Umbilical cord (tissue), 1 donor: ENCODE measurements at regions not wholly inside any gene's neighbourhood (a gene's known extent, or its start where the extent isn't known, plus 50 kb on each side); places are given as distances from the start of the nearest gene placed in this dataset.
A peak's percentile ranks its signal among the peaks of the same experiment; 100 is the strongest.
"Not testable (repeated sequence)": the region's sequence is repeated elsewhere in the genome, so short reads cannot be mapped to it uniquely, and the experiment has no call there.

Experiments used
- DNase-seq: peaks from one replicate; pipeline ENCODE4 v3.0.0-alpha.2; 2015; ENCODE audit warnings: low spot score

- DNase-seq: no peak
Observed at GRCh38 chr1:194043984-194044755, 857.8 kb upstream of the B3GALT2 start.

GRCh38 chr1:194042736-194043135 is 856.3 kb upstream of the B3GALT2 start:
- no peak for DNase-seq

- no peak for DNase-seq
Observed at GRCh38 chr1:194040496-194040895, 854.1 kb upstream of the B3GALT2 start.

GRCh38 chr1:194039578-194039977 is 853.2 kb upstream of the B3GALT2 start:
- peak; percentile 9 for DNase-seq

- no peak for DNase-seq
Observed at GRCh38 chr1:194033646-194034045, 847.2 kb upstream of the B3GALT2 start.

- DNase-seq: no peak
Observed at GRCh38 chr1:194028002-194028401, 841.6 kb upstream of the B3GALT2 start.

- DNase-seq: no peak
Observed at GRCh38 chr1:194026422-194026821, 840.0 kb upstream of the B3GALT2 start.

GRCh38 chr1:194024659-194025058 is 838.2 kb upstream of the B3GALT2 start:
- peak; percentile 10 for DNase-seq

GRCh38 chr1:194014014-194014413 is 827.6 kb upstream of the B3GALT2 start:
- DNase-seq: no peak

GRCh38 chr1:194013561-194013960 is 827.1 kb upstream of the B3GALT2 start:
- no peak for DNase-seq

GRCh38 chr1:194004146-194004545 is 817.7 kb upstream of the B3GALT2 start:
- no peak for DNase-seq

- DNase-seq: not testable (repeated sequence)
Observed at GRCh38 chr1:194001726-194002350, 815.4 kb upstream of the B3GALT2 start.

- no peak for DNase-seq
Observed at GRCh38 chr1:193988885-193989284, 802.5 kb upstream of the B3GALT2 start.

GRCh38 chr1:193979219-193979618 is 792.8 kb upstream of the B3GALT2 start:
- no peak for DNase-seq

GRCh38 chr1:193974286-193974798 is 787.9 kb upstream of the B3GALT2 start:
- DNase-seq: no peak

GRCh38 chr1:193973428-193973827 is 787.0 kb upstream of the B3GALT2 start:
- no peak for DNase-seq

GRCh38 chr1:193971595-193971994 is 785.2 kb upstream of the B3GALT2 start:
- no peak for DNase-seq

GRCh38 chr1:193960499-193960898 is 774.1 kb upstream of the B3GALT2 start:
- DNase-seq: peak; percentile 47

- no peak for DNase-seq
Observed at GRCh38 chr1:193960040-193960439, 773.6 kb upstream of the B3GALT2 start.

- DNase-seq: no peak
Observed at GRCh38 chr1:193957556-193958095, 771.2 kb upstream of the B3GALT2 start.

- DNase-seq: no peak
Observed at GRCh38 chr1:193952778-193953374, 766.5 kb upstream of the B3GALT2 start.

- no peak for DNase-seq
Observed at GRCh38 chr1:193951984-193952383, 765.6 kb upstream of the B3GALT2 start.
